ENCODE measurements at regions not wholly inside any gene's neighbourhood (a gene's known extent, or its start where the extent isn't known, plus 50 kb on each side); places are given as distances from the start of the nearest gene placed in this dataset.

DNA sequence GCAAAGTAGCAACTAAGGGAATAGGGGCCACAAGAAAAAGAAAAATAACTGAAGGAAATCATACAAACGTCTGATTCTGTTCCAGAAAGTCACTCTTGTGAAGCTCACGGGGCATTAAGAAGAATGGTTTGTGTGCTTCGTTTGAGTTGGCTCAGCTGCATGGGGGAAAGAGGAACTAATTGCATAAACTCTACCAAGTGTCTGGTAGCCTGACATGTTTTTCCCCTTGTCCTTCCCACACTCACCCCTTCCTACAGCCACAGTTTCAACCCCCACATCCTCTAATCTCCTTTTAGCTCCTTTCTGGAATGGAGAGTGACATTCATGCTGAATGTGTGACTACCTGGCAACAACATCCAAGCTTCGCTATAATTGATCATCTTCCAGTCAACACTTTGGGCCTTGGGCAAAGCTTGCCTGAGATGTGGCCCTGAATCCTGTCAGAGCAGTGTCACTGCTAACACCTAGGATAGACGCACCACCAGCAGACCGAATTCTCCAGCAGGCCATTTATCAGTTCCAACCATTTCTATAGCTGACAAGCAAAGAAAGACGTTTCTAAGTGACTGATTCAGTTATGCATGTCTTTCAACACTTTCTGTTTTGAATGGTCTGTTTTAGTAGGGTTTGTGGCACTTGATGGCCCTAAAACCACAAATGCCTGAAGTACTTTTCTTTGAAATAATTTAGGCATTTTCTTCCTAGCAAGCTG, 439.6 kb downstream of the TTLL7 start:
- TF ChIP-seq, protein P1, sequence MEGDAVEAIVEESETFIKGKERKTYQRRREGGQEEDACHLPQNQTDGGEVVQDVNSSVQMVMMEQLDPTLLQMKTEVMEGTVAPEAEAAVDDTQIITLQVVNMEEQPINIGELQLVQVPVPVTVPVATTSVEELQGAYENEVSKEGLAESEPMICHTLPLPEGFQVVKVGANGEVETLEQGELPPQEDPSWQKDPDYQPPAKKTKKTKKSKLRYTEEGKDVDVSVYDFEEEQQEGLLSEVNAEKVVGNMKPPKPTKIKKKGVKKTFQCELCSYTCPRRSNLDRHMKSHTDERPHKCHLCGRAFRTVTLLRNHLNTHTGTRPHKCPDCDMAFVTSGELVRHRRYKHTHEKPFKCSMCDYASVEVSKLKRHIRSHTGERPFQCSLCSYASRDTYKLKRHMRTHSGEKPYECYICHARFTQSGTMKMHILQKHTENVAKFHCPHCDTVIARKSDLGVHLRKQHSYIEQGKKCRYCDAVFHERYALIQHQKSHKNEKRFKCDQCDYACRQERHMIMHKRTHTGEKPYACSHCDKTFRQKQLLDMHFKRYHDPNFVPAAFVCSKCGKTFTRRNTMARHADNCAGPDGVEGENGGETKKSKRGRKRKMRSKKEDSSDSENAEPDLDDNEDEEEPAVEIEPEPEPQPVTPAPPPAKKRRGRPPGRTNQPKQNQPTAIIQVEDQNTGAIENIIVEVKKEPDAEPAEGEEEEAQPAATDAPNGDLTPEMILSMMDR (IDR thresholded peaks at IDR 0.05), result no peak
- TF ChIP-seq POLR2A (IDR thresholded peaks at IDR 0.05), result no peak

All from Peyer's patch (tissue), 4 donors.